Epidermal melanocyte (primary cell): ENCODE measurements at regions not wholly inside any gene's neighbourhood (a gene's known extent, or its start where the extent isn't known, plus 50 kb on each side); places are given as distances from the start of the nearest gene placed in this dataset.
"Not testable (repeated sequence)": the region's sequence is repeated elsewhere in the genome, so short reads cannot be mapped to it uniquely, and the experiment has no call there.

Experiments
- DNase-seq: peaks from one replicate; pipeline ENCODE4 v3.0.0; 2011; ENCODE audit warnings: low spot score; ENCODE audit not compliant: insufficient read length

GRCh38 chr14:58752289-58752688 is 114.5 kb downstream of the DACT1 start:
- no peak for DNase-seq

- DNase-seq, result no peak
These were observed 115.0 kb downstream of the DACT1 start for GRCh38 chr14:58752771-58753201.

GRCh38 chr14:58755031-58755925 is 117.5 kb downstream of the DACT1 start:
- DNase-seq, result no peak

GRCh38 chr14:58760121-58760520 is 122.4 kb downstream of the DACT1 start:
- DNase-seq, result no peak

GRCh38 chr14:58762629-58763028 is 124.9 kb downstream of the DACT1 start:
- DNase-seq, result no peak

GRCh38 chr14:58763210-58763609 is 125.4 kb downstream of the DACT1 start:
- no peak for DNase-seq

GRCh38 chr14:58765418-58765831 is 127.7 kb downstream of the DACT1 start:
- DNase-seq, result no peak

- DNase-seq, result no peak
These were observed 128.1 kb downstream of the DACT1 start for GRCh38 chr14:58765843-58766242.

- no peak for DNase-seq
These were observed 131.4 kb downstream of the DACT1 start for GRCh38 chr14:58769011-58769643.

GRCh38 chr14:58769771-58770170 is 132.0 kb downstream of the DACT1 start:
- no peak for DNase-seq

GRCh38 chr14:58770491-58770982 is 132.8 kb downstream of the DACT1 start:
- no peak for DNase-seq

GRCh38 chr14:58771016-58771415 is 133.3 kb downstream of the DACT1 start:
- no peak for DNase-seq

- no peak for DNase-seq
These were observed 134.4 kb downstream of the DACT1 start for GRCh38 chr14:58772116-58772515.

GRCh38 chr14:58772794-58773620 is 135.2 kb downstream of the DACT1 start:
- DNase-seq, result no peak

- DNase-seq, result no peak
These were observed 136.8 kb downstream of the DACT1 start for GRCh38 chr14:58774531-58774930.

GRCh38 chr14:58775130-58775529 is 137.4 kb downstream of the DACT1 start:
- DNase-seq, result not testable (repeated sequence)

GRCh38 chr14:58776516-58776915 is 138.8 kb downstream of the DACT1 start:
- no peak for DNase-seq

GRCh38 chr14:58777541-58777979 is 139.8 kb downstream of the DACT1 start:
- DNase-seq, result no peak

GRCh38 chr14:58778202-58778601 is 140.4 kb downstream of the DACT1 start:
- DNase-seq, result no peak

- DNase-seq, result no peak
These were observed 141.6 kb downstream of the DACT1 start for GRCh38 chr14:58779376-58779775.

- no peak for DNase-seq
These were observed 142.4 kb downstream of the DACT1 start for GRCh38 chr14:58780185-58780584.

GRCh38 chr14:58780605-58781004 is 142.8 kb downstream of the DACT1 start:
- no peak for DNase-seq
